GM06990 (cell line): ENCODE measurements at regions not wholly inside any gene's neighbourhood (a gene's known extent, or its start where the extent isn't known, plus 50 kb on each side); places are given as distances from the start of the nearest gene placed in this dataset.
A peak's percentile ranks its signal among the peaks of the same experiment; 100 is the strongest.

Experiments used
- DNase-seq: peaks from one replicate; pipeline ENCODE4 v3.0.0-alpha.2; 2011; ENCODE audit not compliant: insufficient read length; ENCODE audit errors: extremely low read depth
- H3K27me3 ChIP-seq: replicated peaks from 2 replicates; pipeline ENCODE4 v1.6.0; 2011; ENCODE audit warnings: low read length; ENCODE audit not compliant: control insufficient read depth, insufficient read depth
- H3K36me3 ChIP-seq: 2 replicates; pipeline ENCODE4 v1.5.1; 2011; ENCODE audit warnings: low read length; ENCODE audit not compliant: control insufficient read depth, insufficient read depth
- H3K4me3 ChIP-seq: replicated peaks from 2 replicates; pipeline ENCODE4 v1.5.1; 2011; ENCODE audit warnings: low read depth, mild to moderate bottlenecking, control low read depth, low read length
- TF ChIP-seq, protein P1 (sequence below): IDR thresholded peaks from 2 replicates; pipeline ENCODE4 v1.5.1; 2011; ENCODE audit warnings: low read length, control low read depth, mild to moderate bottlenecking, inconsistent platforms; ENCODE audit not compliant: insufficient read depth, poor library complexity, severe bottlenecking

GRCh38 chr1:68585351-68585750 is 88.5 kb upstream of the DEPDC1 start:
- TF ChIP-seq, protein P1, sequence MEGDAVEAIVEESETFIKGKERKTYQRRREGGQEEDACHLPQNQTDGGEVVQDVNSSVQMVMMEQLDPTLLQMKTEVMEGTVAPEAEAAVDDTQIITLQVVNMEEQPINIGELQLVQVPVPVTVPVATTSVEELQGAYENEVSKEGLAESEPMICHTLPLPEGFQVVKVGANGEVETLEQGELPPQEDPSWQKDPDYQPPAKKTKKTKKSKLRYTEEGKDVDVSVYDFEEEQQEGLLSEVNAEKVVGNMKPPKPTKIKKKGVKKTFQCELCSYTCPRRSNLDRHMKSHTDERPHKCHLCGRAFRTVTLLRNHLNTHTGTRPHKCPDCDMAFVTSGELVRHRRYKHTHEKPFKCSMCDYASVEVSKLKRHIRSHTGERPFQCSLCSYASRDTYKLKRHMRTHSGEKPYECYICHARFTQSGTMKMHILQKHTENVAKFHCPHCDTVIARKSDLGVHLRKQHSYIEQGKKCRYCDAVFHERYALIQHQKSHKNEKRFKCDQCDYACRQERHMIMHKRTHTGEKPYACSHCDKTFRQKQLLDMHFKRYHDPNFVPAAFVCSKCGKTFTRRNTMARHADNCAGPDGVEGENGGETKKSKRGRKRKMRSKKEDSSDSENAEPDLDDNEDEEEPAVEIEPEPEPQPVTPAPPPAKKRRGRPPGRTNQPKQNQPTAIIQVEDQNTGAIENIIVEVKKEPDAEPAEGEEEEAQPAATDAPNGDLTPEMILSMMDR = no peak
- H3K36me3 ChIP-seq = no peaks in the 10 kb centered on the region
- DNase-seq = no peak

GRCh38 chr1:68586766-68587165 is 89.9 kb upstream of the DEPDC1 start:
- Histone ChIP-seq H3K4me3 (no peak overlapping the region), H3K36me3 (no peaks in the 10 kb centered on the region)
- TF ChIP-seq, protein P1 = no peak

More at GRCh38 chr1:68585351-68585750, 88.5 kb upstream of the DEPDC1 start:
- no peaks in the 10 kb centered on the region for H3K27me3 ChIP-seq
- H3K4me3 ChIP-seq = no peak overlapping the region

GRCh38 chr1:68588304-68588703 is 91.4 kb upstream of the DEPDC1 start:
- Histone ChIP-seq H3K4me3 (no peak overlapping the region), H3K27me3 (no peaks in the 10 kb centered on the region), H3K36me3 (no peaks in the 10 kb centered on the region)
- no peak for DNase-seq
- TF ChIP-seq, protein P1 = no peak

More at GRCh38 chr1:68586766-68587165, 89.9 kb upstream of the DEPDC1 start:
- H3K27me3 ChIP-seq = no peaks in the 10 kb centered on the region
- no peak for DNase-seq

DNA sequence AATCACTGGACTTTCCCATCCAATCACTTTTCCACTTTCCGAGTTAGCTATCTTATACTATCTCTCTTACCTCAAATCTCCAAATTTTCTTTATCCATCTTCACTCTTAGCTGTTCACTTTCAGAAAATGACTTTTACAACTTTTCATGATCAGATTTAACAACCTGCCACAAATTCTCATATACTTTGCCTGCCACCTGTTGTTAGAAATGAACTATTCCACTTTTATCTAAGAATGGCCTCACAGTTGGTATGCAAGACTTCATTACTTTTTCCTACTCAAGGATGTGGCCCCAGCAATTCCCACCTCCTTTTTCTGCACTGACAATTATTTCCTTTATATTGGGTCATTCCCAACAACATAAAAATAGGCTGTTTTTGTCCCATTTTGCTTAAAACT is 93.6 kb upstream of the DEPDC1 start:
- no peak for DNase-seq
- H3K4me3 ChIP-seq = no peak overlapping the region
- no peaks in the 10 kb centered on the region for H3K27me3 ChIP-seq
- TF ChIP-seq, protein P1 = no peak
- no peaks in the 10 kb centered on the region for H3K36me3 ChIP-seq

GRCh38 chr1:68594851-68595250 is 98.0 kb upstream of the DEPDC1 start:
- TF ChIP-seq, protein P1 = no peak
- Histone ChIP-seq H3K27me3 (no peaks in the 10 kb centered on the region), H3K4me3 (no peak overlapping the region), H3K36me3 (no peaks in the 10 kb centered on the region)
- DNase-seq = no peak

- DNase-seq = no peak
- H3K36me3 ChIP-seq = no peaks in the 10 kb centered on the region
These were observed 103.3 kb upstream of the DEPDC1 start for GRCh38 chr1:68600049-68600661.

More at GRCh38 chr1:68600049-68600661, 103.3 kb upstream of the DEPDC1 start:
- H3K4me3 ChIP-seq = no peak overlapping the region
- TF ChIP-seq, protein P1 = peak; percentile 56
- no peaks in the 10 kb centered on the region for H3K27me3 ChIP-seq
